ENCODE measurements at regions not wholly inside any gene's neighbourhood (a gene's known extent, or its start where the extent isn't known, plus 50 kb on each side); places are given as distances from the start of the nearest gene placed in this dataset.

- intact Hi-C loops (cut with micrococcal nuclease), result no loop called here
- TF ChIP-seq CTCF (IDR thresholded peaks at IDR 0.05), result no peak
- ChIA-PET CTCF (no interaction called here), POLR2A (no interaction called here)
- ATAC-seq (ENCODE audit: low read depth) (no peak), DNase-seq (no peak)
- no peaks in the 10 kb centered on the region for H3K36me3 Mint-ChIP-seq (ENCODE audit: low read depth)
- H3K4me3 Mint-ChIP-seq, result no peak overlapping the region
- H3K27ac Mint-ChIP-seq, result no peak overlapping the region
- H3K4me1 Mint-ChIP-seq, result no peaks in the 10 kb centered on the region
- no peaks in the 10 kb centered on the region for H3K27me3 Mint-ChIP-seq
- no peaks in the 10 kb centered on the region for H3K9me3 Mint-ChIP-seq
These were observed 597.3 kb downstream of the TLE1 start for GRCh38 chr9:81092057-81092456.

- ChIA-PET CTCF (no interaction called here), POLR2A (no interaction called here)
- Mint-ChIP-seq H3K36me3 (ENCODE audit: low read depth) (no peaks in the 10 kb centered on the region), H3K27ac (no peak overlapping the region), H3K4me1 (peaks cover 2% of the 10 kb centered on the region), H3K9me3 (no peaks in the 10 kb centered on the region), H3K4me3 (no peak overlapping the region), H3K27me3 (no peaks in the 10 kb centered on the region)
- ATAC-seq (ENCODE audit: low read depth), result no peak
- no peak for TF ChIP-seq CTCF (IDR thresholded peaks at IDR 0.05)
- intact Hi-C loops (cut with micrococcal nuclease), result no loop called here
- no peak for DNase-seq
These were observed 601.0 kb downstream of the TLE1 start for GRCh38 chr9:81088341-81088740.

- no peaks in the 10 kb centered on the region for H3K36me3 Mint-ChIP-seq (ENCODE audit: low read depth)
- peaks cover 2% of the 10 kb centered on the region for H3K4me1 Mint-ChIP-seq
- H3K9me3 Mint-ChIP-seq, result no peaks in the 10 kb centered on the region
- intact Hi-C loops (cut with micrococcal nuclease), result no loop called here
- CTCF ChIA-PET, result no interaction called here
- POLR2A ChIA-PET, result no interaction called here
- DNase-seq (no peak), ATAC-seq (ENCODE audit: low read depth) (no peak)
- H3K27me3 Mint-ChIP-seq, result no peaks in the 10 kb centered on the region
- no peak for TF ChIP-seq CTCF (IDR thresholded peaks at IDR 0.05)
- H3K4me3 Mint-ChIP-seq, result no peak overlapping the region
- no peak overlapping the region for H3K27ac Mint-ChIP-seq
These were observed 602.9 kb downstream of the TLE1 start for GRCh38 chr9:81086416-81086815.

GRCh38 chr9:81083854-81084512 lies 605.4 kb downstream of the TLE1 start:
- H3K27ac Mint-ChIP-seq, result no peak overlapping the region
- no peak for DNase-seq
- peaks cover 4% of the 10 kb centered on the region for H3K4me1 Mint-ChIP-seq
- POLR2A ChIA-PET, result interaction anchor here (0.6 kb wide), 1 partner anchor 640 kb away, joined by 4 read pairs; no protein-coding TSS in a partner anchor
- no peak overlapping the region for H3K4me3 Mint-ChIP-seq
- CTCF ChIA-PET, result no interaction called here
- ATAC-seq (ENCODE audit: low read depth), result no peak
- H3K9me3 Mint-ChIP-seq, result peaks cover 2% of the 10 kb centered on the region
- intact Hi-C loops (cut with micrococcal nuclease), result no loop called here
- no peaks in the 10 kb centered on the region for H3K27me3 Mint-ChIP-seq
- no peak for TF ChIP-seq CTCF (IDR thresholded peaks at IDR 0.05)
- no peaks in the 10 kb centered on the region for H3K36me3 Mint-ChIP-seq (ENCODE audit: low read depth)

- CTCF ChIA-PET, result no interaction called here
- POLR2A ChIA-PET, result no interaction called here
- no peak for TF ChIP-seq CTCF (IDR thresholded peaks at IDR 0.05)
- DNase-seq, result no peak
- H3K27me3 Mint-ChIP-seq, result no peaks in the 10 kb centered on the region
- no peak for ATAC-seq (ENCODE audit: low read depth)
- intact Hi-C loops (cut with micrococcal nuclease), result no loop called here
- H3K4me3 Mint-ChIP-seq, result no peak overlapping the region
- H3K36me3 Mint-ChIP-seq (ENCODE audit: low read depth), result no peaks in the 10 kb centered on the region
- peaks cover 6% of the 10 kb centered on the region for H3K4me1 Mint-ChIP-seq
- peaks cover 2% of the 10 kb centered on the region for H3K9me3 Mint-ChIP-seq
- no peak overlapping the region for H3K27ac Mint-ChIP-seq
These were observed 606.3 kb downstream of the TLE1 start for GRCh38 chr9:81083067-81083466.

Data from activated B cell treated with CpG ODN at 0.5 μM for 24 hours (primary cell).